GM21423 (cell line): ENCODE measurements at regions not wholly inside any gene's neighbourhood (a gene's known extent, or its start where the extent isn't known, plus 50 kb on each side); places are given as distances from the start of the nearest gene placed in this dataset.

Experiments used
- ATAC-seq: cut with Tn5 transposase; IDR thresholded peaks from one replicate; pipeline ENCODE4 v1.9.1; 2021; ENCODE audit warnings: mild to moderate bottlenecking, moderate library complexity; ENCODE audit not compliant: unreplicated experiment

- ATAC-seq: peak; percentile 92
Measured at GRCh38 chrX:2608638-2609430, 82.3 kb upstream of the CD99 start.

GRCh38 chrX:2607113-2607512 lies 84.0 kb upstream of the CD99 start:
- ATAC-seq: no peak

GRCh38 chrX:2600564-2600963 lies 90.5 kb upstream of the CD99 start:
- no peak for ATAC-seq

DNA sequence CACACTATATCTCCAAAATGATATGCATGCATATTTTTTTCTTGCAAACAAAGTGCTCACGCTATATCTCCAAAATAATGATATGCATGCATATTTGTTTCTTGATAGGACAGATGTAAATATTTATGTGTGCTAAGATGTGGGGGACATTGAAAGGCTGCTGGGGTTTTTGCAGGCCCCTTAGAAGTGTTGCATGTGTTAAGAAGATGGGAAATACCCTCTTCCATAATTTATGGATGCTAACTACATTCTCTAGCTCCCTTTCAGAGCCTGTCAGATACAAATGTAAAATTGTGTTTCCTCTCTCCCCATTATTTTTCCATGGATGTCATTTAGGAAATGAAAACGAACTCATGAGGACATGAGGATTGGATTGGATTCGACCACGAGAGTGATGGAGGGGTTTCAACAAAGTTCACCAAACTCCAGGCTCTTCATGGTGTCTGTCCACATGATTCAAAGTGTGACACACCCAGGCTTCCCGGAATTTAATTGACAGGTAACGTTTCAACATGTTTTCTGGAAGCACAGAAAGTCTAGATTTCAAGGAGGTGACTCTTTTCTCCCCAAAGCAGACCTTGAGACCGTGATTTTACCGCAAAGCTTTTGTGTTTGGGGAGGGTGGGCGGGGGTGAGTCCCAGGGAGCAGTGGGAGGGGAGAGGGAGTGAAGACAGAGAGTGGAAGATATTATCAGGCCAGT lies 94.4 kb upstream of the CD99 start:
- no peak for ATAC-seq

DNA sequence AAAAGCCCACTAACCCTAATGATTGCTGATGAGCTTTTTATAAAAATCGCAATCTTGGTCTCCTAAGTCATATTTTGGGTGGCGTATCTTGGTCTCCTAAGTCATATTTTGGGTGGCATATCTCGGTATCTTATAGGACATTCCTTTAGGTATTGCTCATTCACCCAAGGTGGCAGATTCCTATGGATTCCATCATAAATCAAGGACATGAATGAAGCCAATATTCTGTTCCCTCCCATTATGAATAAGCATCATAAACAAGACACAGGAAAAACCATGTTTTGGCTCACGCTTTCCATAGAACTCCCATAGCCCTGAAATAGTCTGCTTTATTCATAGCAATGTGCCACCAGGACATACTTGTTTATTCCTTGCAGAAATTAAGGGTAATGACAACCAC lies 95.0 kb upstream of the CD99 start:
- no peak for ATAC-seq

DNA sequence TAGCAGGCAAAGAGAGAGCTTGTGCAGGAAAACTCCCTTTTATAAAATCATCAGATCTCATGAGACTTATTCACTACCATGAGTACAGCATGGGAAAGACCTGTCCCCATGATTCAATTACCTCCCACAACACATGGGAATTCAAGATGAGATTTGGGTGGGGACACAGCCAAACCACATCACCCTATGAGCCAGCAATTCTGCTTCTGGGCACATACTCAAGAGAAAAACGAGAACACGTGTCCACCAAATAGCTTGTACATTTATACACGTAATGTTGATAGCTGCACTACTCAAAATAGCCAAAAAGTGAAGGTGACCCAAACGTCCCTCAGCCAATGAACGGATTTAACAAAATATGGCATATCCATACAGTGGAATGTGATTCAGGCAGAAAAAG lies 94.5 kb upstream of the DHRSX start:
- no peak for ATAC-seq

GRCh38 chrX:2594491-2594890 lies 93.7 kb upstream of the DHRSX start:
- ATAC-seq: no peak

GRCh38 chrX:2592279-2592678 lies 91.5 kb upstream of the DHRSX start:
- ATAC-seq: no peak

- ATAC-seq: no peak
Measured at GRCh38 chrX:2589186-2590020, 88.6 kb upstream of the DHRSX start.

GRCh38 chrX:2588049-2588448 lies 87.3 kb upstream of the DHRSX start:
- no peak for ATAC-seq

DNA sequence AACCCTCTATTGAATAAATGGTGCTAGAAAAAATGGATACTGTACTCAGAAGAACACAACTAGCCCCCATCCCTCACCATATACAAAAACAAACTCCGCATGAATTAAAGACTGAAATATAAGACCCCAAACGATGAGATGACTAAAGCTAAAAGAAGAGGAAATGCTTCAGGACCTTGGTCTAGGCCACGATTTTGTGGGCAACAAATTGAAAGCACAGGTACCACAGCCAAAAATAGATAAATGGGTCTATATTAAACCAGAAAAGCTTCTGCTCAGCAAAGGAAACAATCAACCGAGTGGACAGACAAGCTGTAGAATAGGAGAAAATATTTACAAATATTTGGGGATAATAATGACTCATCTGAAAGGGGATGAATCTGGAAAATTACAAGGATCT lies 86.4 kb upstream of the DHRSX start:
- no peak for ATAC-seq

GRCh38 chrX:2585158-2585470 lies 84.3 kb upstream of the DHRSX start:
- no peak for ATAC-seq

GRCh38 chrX:2584251-2585157 lies 83.7 kb upstream of the DHRSX start:
- no peak for ATAC-seq

DNA sequence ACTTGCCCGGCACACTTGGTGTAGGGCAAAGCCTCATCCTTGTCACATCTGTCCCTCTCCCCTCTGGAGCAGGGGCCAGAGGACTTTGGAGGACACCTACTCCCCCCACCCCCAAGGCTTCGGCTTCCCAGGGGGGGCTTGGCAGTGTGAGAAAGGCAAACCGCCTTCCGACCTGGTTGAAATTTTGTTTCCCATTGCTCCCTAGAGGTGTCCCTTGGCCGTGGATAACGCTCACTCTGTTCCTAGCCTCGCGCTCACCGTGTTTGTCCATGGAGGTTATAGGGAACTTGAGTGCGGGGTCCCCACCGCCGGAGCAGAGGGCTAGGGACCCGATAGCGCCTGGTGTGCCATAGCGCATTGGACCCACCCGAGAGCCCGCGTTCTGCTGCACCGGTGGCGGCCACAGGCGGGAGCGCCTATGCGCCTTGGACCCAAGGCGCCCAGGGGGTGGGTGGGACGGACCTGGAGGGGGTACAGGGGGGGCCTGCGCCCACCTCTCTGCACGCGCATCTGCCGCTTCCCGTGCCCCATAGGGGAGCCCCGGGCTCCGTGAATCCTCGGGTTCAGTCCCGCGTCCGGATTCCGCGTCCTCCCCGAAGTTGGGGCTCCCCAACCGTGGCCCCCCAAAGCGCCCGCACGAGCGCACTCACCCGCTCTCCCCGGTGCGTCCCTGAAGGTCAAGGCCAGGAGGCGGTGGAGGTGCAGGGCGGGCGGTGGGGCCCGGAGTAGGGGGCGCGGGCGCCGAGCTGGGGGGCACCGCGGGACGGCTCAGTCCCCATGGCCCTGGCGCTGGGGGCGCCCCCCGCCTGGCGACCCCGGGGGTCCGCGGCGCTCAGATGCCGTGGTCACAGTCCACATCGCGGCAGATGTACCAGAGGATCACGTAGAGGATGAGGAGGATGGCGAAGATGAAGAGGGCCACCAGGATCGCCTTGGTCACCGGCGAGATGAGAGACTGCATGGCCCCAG lies 82.7 kb upstream of the DHRSX start:
- no peak for ATAC-seq

- ATAC-seq: no peak
Measured at GRCh38 chrX:2582667-2583066, 81.9 kb upstream of the DHRSX start.

GRCh38 chrX:2581296-2581695 lies 80.5 kb upstream of the DHRSX start:
- ATAC-seq: no peak

DNA sequence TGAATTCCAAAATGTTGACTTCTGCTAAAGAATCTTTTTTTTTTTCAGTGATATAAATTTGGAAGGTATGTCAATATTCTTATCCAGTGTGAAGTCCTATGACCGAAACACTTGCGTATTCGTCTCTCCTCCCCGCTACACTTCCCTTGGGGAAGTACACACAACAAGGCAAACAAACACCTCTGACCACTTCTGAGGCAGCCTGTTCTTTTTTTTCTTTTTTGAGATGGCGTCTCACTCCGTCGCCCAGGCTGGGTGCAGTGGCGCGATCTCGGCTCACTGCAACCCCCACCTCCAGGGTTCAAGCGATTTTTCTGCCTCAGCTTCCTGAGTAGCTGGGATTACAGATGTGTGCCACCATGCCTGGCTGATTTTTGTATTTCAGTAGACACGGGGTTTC lies 78.1 kb upstream of the DHRSX start:
- ATAC-seq: no peak

DNA sequence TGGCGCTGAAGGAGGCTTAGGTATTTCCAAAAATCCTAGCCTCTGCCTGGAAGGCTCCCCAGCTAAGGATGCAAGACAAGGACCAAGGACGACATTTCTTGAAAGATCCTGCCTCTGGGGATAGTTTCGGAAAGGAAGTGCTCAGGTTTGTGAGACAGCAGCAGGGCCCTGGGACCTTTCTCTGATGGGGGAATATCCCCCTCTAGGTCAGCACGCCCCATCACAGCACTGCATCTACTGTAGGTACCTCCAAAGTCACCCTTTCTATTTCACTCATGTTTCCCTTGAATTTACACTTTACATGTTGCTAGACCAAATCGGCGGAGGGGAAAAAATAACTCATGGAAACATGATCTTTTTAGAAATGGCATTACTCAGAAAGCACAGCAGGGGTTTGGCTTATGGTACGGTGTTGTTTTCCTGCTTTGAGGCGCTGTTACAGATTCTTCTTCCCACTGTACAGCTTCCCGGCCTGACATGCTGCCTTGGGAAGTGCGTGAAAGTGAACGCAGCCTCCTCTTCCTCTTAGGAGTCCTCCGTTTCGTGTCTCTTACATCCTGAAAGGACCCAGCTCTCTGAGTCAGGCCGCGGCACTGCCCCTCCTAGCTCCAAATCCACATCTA lies 77.2 kb upstream of the DHRSX start:
- no peak for ATAC-seq

DNA sequence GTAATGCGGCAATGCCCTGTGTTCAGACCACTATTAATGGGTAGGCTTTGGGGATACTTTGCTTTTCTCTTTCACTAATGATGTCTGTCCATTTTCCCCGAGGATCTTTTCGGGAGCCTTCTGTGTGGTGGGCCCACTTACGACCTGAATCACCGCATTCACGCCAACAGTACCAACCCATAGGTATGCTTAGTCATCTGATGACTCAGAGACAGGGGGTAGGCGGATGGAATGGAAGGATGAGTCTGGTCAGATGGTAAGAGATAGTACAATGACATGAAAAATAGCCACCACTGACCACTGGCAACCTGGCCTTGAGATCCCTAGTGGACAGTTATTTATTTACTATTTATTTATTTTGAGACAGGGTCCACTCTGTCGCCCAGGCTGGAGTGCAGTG lies 76.0 kb upstream of the DHRSX start:
- ATAC-seq: no peak
